CD14-positive monocyte (primary cell): ENCODE measurements at regions not wholly inside any gene's neighbourhood (a gene's known extent, or its start where the extent isn't known, plus 50 kb on each side); places are given as distances from the start of the nearest gene placed in this dataset.

Experiments used
- DNase-seq, 3 donors: peaks; one replicate each; pipeline ENCODE4 v3.0.0-alpha.2; 2011 to 2022
- H2AFZ ChIP-seq: 2 replicates; pipeline ENCODE4 v1.6.0; 2012; ENCODE audit warnings: mild to moderate bottlenecking, low read depth, low read length, inconsistent platforms; ENCODE audit not compliant: insufficient read depth, poor library complexity, severe bottlenecking
- H3K27ac ChIP-seq, 2 donors: 1 replicate in 1 of 2; 2 replicates in 1 of 2; pipeline ENCODE4 v1.5.1; 2012 to 2013; ENCODE audit warnings: low read length in 2 of 2, control low read depth in 1 of 2, inconsistent platforms in 1 of 2, low read depth in 1 of 2, mild to moderate bottlenecking in 1 of 2
- H3K27me3 ChIP-seq, 2 donors: one replicate each; pipeline versions ENCODE4 v1.6.0 to v1.6.1; 2011 to 2013; ENCODE audit warnings: low read length in 2 of 2; ENCODE audit not compliant: control insufficient read depth in 2 of 2, insufficient read depth in 2 of 2
- H3K36me3 ChIP-seq, 2 donors: replicated peaks in 1 of 2; 1 replicate in 1 of 2; 2 replicates in 1 of 2; pipeline versions ENCODE4 v1.5.1 to v1.6.1; 2012 to 2013; ENCODE audit warnings: low read length in 2 of 2, control low read depth in 1 of 2, inconsistent platforms in 1 of 2, mild to moderate bottlenecking in 1 of 2; ENCODE audit not compliant: insufficient read depth in 2 of 2, control insufficient read depth in 1 of 2
- H3K4me1 ChIP-seq, 2 donors: 1 replicate in 1 of 2; 2 replicates in 1 of 2; pipeline versions ENCODE4 v1.5.1 to v1.6.1; 2012 to 2013; ENCODE audit warnings: low read length in 2 of 2, control low read depth in 1 of 2, inconsistent platforms in 1 of 2, mild to moderate bottlenecking in 1 of 2, moderate library complexity in 1 of 2; ENCODE audit not compliant: insufficient read depth in 2 of 2, control insufficient read depth in 1 of 2
- H3K4me2 ChIP-seq: replicated peaks from 2 replicates; pipeline ENCODE3; 2012; ENCODE audit warnings: low read length, moderate library complexity, mild to moderate bottlenecking; ENCODE audit not compliant: poor library complexity, severe bottlenecking; ENCODE audit errors: extremely low read depth
- H3K4me3 ChIP-seq, 3 experiments: fragments of 200-600 bp in 1 of 3; sonication (generic) in 1 of 3; replicated peaks in 1 of 3; 1 replicate in 2 of 3; 2 replicates in 1 of 3; pipeline ENCODE4 v1.5.1; 2011 to 2013; ENCODE audit warnings: low read length in 3 of 3, mild to moderate bottlenecking in 3 of 3, control low read depth in 2 of 3, low read depth in 2 of 3, inconsistent platforms in 1 of 3, moderate library complexity in 1 of 3
- H3K79me2 ChIP-seq: 2 replicates; pipeline ENCODE4 v1.6.0; 2012; ENCODE audit warnings: mild to moderate bottlenecking, control low read depth, inconsistent platforms, low read length, moderate library complexity; ENCODE audit not compliant: insufficient read depth
- H3K9ac ChIP-seq: 2 replicates; pipeline ENCODE4 v1.6.0; 2017; ENCODE audit warnings: low read length, mild to moderate bottlenecking; ENCODE audit not compliant: insufficient read depth, poor library complexity, severe bottlenecking
- H3K9me3 ChIP-seq, 2 donors: replicated peaks in 1 of 2; 1 replicate in 1 of 2; 2 replicates in 1 of 2; pipeline versions ENCODE4 v1.5.1 to v1.6.1; 2012 to 2013; ENCODE audit warnings: low read length in 2 of 2, control low read depth in 1 of 2; ENCODE audit not compliant: control insufficient read depth in 1 of 2, insufficient read depth in 1 of 2
- H4K20me1 ChIP-seq: 2 replicates; pipeline ENCODE4 v1.6.0; 2012; ENCODE audit warnings: mild to moderate bottlenecking, low read length, control low read depth, moderate library complexity; ENCODE audit not compliant: insufficient read depth
- H3K27ac Mint-ChIP-seq, 7 donors: one replicate each; pipeline ENCODE4 v1.8.0; 2020; ENCODE audit warnings: mild to moderate bottlenecking in 7 of 7, mixed read lengths in 7 of 7, moderate library complexity in 6 of 7, inconsistent platforms in 2 of 7
- H3K27me3 Mint-ChIP-seq, 3 donors: one replicate each; pipeline ENCODE4 v1.8.0; 2021 to 2022; ENCODE audit warnings: low read depth in 3 of 3, mild to moderate bottlenecking in 3 of 3, mixed read lengths in 3 of 3, moderate library complexity in 3 of 3, inconsistent platforms in 1 of 3
- H3K36me3 Mint-ChIP-seq, 2 donors: one replicate each; pipeline ENCODE4 v1.8.0; 2020; ENCODE audit warnings: mixed read lengths in 2 of 2, inconsistent platforms in 1 of 2, mild to moderate bottlenecking in 1 of 2
- H3K4me1 Mint-ChIP-seq: one replicate; pipeline ENCODE4 v1.8.0; 2020; ENCODE audit warnings: mild to moderate bottlenecking, mixed read lengths
- H3K4me3 Mint-ChIP-seq, 2 donors: one replicate each; pipeline ENCODE4 v1.8.0; 2020; ENCODE audit warnings: mild to moderate bottlenecking in 2 of 2, mixed read lengths in 2 of 2, moderate library complexity in 1 of 2
- H3K9me3 Mint-ChIP-seq, 7 donors: one replicate each; pipeline ENCODE4 v1.8.0; 2020 to 2022; ENCODE audit warnings: mixed read lengths in 7 of 7, mild to moderate bottlenecking in 6 of 7, moderate library complexity in 6 of 7, inconsistent platforms in 2 of 7
- CTCF ChIP-seq: fragments of 200-600 bp; IDR thresholded peaks from one replicate; pipeline ENCODE4 v1.8.0; 2022; ENCODE audit warnings: antibody characterized with exemption, mild to moderate bottlenecking
- WGBS: methylation state at CpG from one replicate; pipeline ENCODE4 v1.1.5; 2013; ENCODE audit warnings: missing lambda C conversion rate; ENCODE audit not compliant: insufficient coverage; 5-methylcytosine and 5-hydroxymethylcytosine counted together
- intact Hi-C, 2 donors: fragments of 100-400 bp; cut with micrococcal nuclease; formaldehyde crosslinking; loops; one replicate each; pipeline versions ENCODE4 v1.15.0 to v1.15.1; 2023

GRCh38 chr9:7388755-7389154 lies 410.8 kb downstream of the DMAC1 start:
- Histone ChIP-seq H3K9me3 (no peaks in the 10 kb centered on the region), H3K4me3 (no peak overlapping the region), H3K4me1 (no peaks in the 10 kb centered on the region), H2AFZ (no peak overlapping the region), H3K36me3 (no peaks in the 10 kb centered on the region), H3K4me2 (no peak overlapping the region), H3K27ac (no peak overlapping the region), H3K79me2 (no peaks in the 10 kb centered on the region), H3K27me3 (no peaks in the 10 kb centered on the region), H3K9ac (no peak overlapping the region), H4K20me1 (no peaks in the 10 kb centered on the region)
- peaks cover 0 to 1% (median 0%) of the 10 kb centered on the region in 7 donors for H3K9me3 Mint-ChIP-seq
- H3K36me3 Mint-ChIP-seq, result no peaks in the 10 kb centered on the region
- no peak for TF ChIP-seq CTCF
- DNase-seq, result no peak
- 100% methylated on average over 1 of the region's 1 CpG for WGBS
- no peaks in the 10 kb centered on the region for H3K4me1 Mint-ChIP-seq
- intact Hi-C loops, result no loop called here
- H3K27me3 Mint-ChIP-seq, result peaks cover 0 to 2% (median 0%) of the 10 kb centered on the region in 3 donors
- H3K27ac Mint-ChIP-seq, result no peak overlapping the region
- no peak overlapping the region for H3K4me3 Mint-ChIP-seq

GRCh38 chr9:7387840-7388239 lies 411.7 kb downstream of the DMAC1 start:
- H3K36me3 ChIP-seq, result no peaks in the 10 kb centered on the region
- no peaks in the 10 kb centered on the region for H3K27me3 ChIP-seq
- no peak overlapping the region for H3K9ac ChIP-seq
- no peaks in the 10 kb centered on the region for H4K20me1 ChIP-seq
- no peak overlapping the region for H3K27ac ChIP-seq
- no peak overlapping the region for H3K4me2 ChIP-seq
- 67% methylated on average over 3 of the region's 5 CpGs for WGBS
- H3K4me3 ChIP-seq, result no peak overlapping the region
- DNase-seq, result no peak
- H3K79me2 ChIP-seq, result no peaks in the 10 kb centered on the region
- H2AFZ ChIP-seq, result no peak overlapping the region
- intact Hi-C loops, result no loop called here
- H3K9me3 ChIP-seq, result no peaks in the 10 kb centered on the region
- H3K9me3 Mint-ChIP-seq, result no peaks in the 10 kb centered on the region
- TF ChIP-seq CTCF, result no peak
- no peak overlapping the region for H3K27ac Mint-ChIP-seq
- no peaks in the 10 kb centered on the region for H3K36me3 Mint-ChIP-seq
- H3K4me1 ChIP-seq, result no peaks in the 10 kb centered on the region
- H3K4me3 Mint-ChIP-seq, result no peak overlapping the region
- no peaks in the 10 kb centered on the region for H3K4me1 Mint-ChIP-seq
- H3K27me3 Mint-ChIP-seq, result peaks cover 0 to 2% (median 0%) of the 10 kb centered on the region in 3 donors
